ENCODE measurements at regions not wholly inside any gene's neighbourhood (a gene's known extent, or its start where the extent isn't known, plus 50 kb on each side); places are given as distances from the start of the nearest gene placed in this dataset.

- peaks cover 2% of the 10 kb centered on the region for H3K27me3 Mint-ChIP-seq (ENCODE audit: low read depth)
- H3K27ac Mint-ChIP-seq: no peak overlapping the region
- H3K9me3 Mint-ChIP-seq: peaks cover 13% of the 10 kb centered on the region
- no peak overlapping the region for H3K4me3 Mint-ChIP-seq
- peaks cover 8% of the 10 kb centered on the region for H3K4me1 Mint-ChIP-seq
- no peak for DNase-seq (ENCODE audit: low spot score in 2 of 2, unreplicated experiment in 2 of 2)
- TF ChIP-seq CTCF (IDR thresholded peaks at IDR 0.05; ENCODE audit: unreplicated experiment): no peak
- H3K36me3 Mint-ChIP-seq: no peaks in the 10 kb centered on the region
Observed at GRCh38 chr11:109808569-109808968, 284.6 kb upstream of the ZC3H12C start.

- no peak for DNase-seq (ENCODE audit: low spot score in 2 of 2, unreplicated experiment in 2 of 2)
- TF ChIP-seq CTCF (IDR thresholded peaks at IDR 0.05; ENCODE audit: unreplicated experiment): no peak
- Mint-ChIP-seq H3K27ac (no peak overlapping the region), H3K27me3 (ENCODE audit: low read depth) (peaks cover 2% of the 10 kb centered on the region), H3K36me3 (no peaks in the 10 kb centered on the region), H3K4me1 (peaks cover 11% of the 10 kb centered on the region), H3K4me3 (no peak overlapping the region), H3K9me3 (no peaks in the 10 kb centered on the region)
Observed at GRCh38 chr11:109814824-109815223, 278.4 kb upstream of the ZC3H12C start.

- no peak overlapping the region for H3K27ac Mint-ChIP-seq
Observed at GRCh38 chr11:109815500-109816150, 277.6 kb upstream of the ZC3H12C start.

GRCh38 chr11:109818290-109818689 lies 274.9 kb upstream of the ZC3H12C start:
- peaks cover 3% of the 10 kb centered on the region for H3K4me1 Mint-ChIP-seq
- DNase-seq (ENCODE audit: low spot score in 2 of 2, unreplicated experiment in 2 of 2): no peak
- no peaks in the 10 kb centered on the region for H3K27me3 Mint-ChIP-seq (ENCODE audit: low read depth)
- no peak overlapping the region for H3K4me3 Mint-ChIP-seq
- no peak overlapping the region for H3K27ac Mint-ChIP-seq
- no peaks in the 10 kb centered on the region for H3K36me3 Mint-ChIP-seq
- H3K9me3 Mint-ChIP-seq: no peaks in the 10 kb centered on the region
- no peak for TF ChIP-seq CTCF (IDR thresholded peaks at IDR 0.05; ENCODE audit: unreplicated experiment)

More at GRCh38 chr11:109815500-109816150, 277.6 kb upstream of the ZC3H12C start:
- Mint-ChIP-seq H3K4me1 (peaks cover 7% of the 10 kb centered on the region), H3K9me3 (no peaks in the 10 kb centered on the region), H3K27me3 (ENCODE audit: low read depth) (peaks cover 2% of the 10 kb centered on the region), H3K4me3 (no peak overlapping the region), H3K36me3 (no peaks in the 10 kb centered on the region)
- TF ChIP-seq CTCF (IDR thresholded peaks at IDR 0.05; ENCODE audit: unreplicated experiment): no peak
- no peak for DNase-seq (ENCODE audit: low spot score in 2 of 2, unreplicated experiment in 2 of 2)

GRCh38 chr11:109819410-109819809 lies 273.8 kb upstream of the ZC3H12C start:
- H3K4me3 Mint-ChIP-seq: no peak overlapping the region

More at GRCh38 chr11:109819410-109819809, 273.8 kb upstream of the ZC3H12C start:
- Mint-ChIP-seq H3K36me3 (no peaks in the 10 kb centered on the region), H3K27ac (no peak overlapping the region), H3K4me1 (peaks cover 3% of the 10 kb centered on the region), H3K9me3 (no peaks in the 10 kb centered on the region), H3K27me3 (ENCODE audit: low read depth) (no peaks in the 10 kb centered on the region)
- DNase-seq (ENCODE audit: low spot score in 2 of 2, unreplicated experiment in 2 of 2): no peak
- TF ChIP-seq CTCF (IDR thresholded peaks at IDR 0.05; ENCODE audit: unreplicated experiment): no peak
